HG02623 (cell line): ENCODE measurements at regions not wholly inside any gene's neighbourhood (a gene's known extent, or its start where the extent isn't known, plus 50 kb on each side); places are given as distances from the start of the nearest gene placed in this dataset.

ENCODE experiments used
- ATAC-seq: cut with Tn5 transposase; IDR thresholded peaks from one replicate; pipeline ENCODE4 v1.9.1; 2021; ENCODE audit warnings: moderate library complexity; ENCODE audit not compliant: unreplicated experiment

DNA sequence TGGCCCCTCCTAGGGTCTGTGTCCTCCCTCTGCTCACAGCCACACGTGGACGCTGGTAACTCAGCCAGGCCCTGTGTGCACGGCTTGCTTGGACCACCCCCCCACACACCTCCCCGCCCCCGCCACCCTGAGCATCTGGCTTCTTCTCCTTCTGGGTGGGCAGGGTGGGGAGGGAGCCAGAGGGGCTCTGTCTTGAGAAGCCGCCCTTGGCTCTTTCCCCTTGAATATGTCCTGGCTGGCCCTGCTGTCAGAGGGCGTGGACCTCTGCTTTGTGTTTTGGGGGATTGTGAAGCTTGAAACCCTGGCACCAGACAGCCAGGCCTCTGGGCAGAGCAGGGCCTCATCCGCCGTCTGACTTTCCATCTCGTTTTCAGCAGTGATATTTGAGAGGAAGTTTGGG lies 72.1 kb downstream of the GLI2 start:
- ATAC-seq: no peak

DNA sequence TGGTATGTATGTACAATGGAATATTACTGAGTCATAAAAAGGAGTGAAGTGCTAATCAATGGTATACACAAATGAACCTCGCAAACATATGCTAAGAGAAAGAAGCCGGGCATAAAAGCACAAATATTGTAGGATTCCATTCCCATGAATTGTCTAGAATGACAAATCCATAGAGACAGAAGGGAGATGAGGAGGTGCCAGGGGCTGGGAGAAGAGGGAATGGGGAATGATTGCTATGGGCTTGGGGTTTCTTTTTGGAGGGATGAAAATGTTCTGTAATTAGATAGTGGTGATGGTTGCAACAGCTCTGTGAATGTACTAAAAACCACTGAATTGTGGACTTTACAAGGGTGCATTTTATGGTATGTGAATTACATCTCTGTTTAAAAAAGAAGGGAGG lies 73.5 kb downstream of the GLI2 start:
- ATAC-seq: no peak

DNA sequence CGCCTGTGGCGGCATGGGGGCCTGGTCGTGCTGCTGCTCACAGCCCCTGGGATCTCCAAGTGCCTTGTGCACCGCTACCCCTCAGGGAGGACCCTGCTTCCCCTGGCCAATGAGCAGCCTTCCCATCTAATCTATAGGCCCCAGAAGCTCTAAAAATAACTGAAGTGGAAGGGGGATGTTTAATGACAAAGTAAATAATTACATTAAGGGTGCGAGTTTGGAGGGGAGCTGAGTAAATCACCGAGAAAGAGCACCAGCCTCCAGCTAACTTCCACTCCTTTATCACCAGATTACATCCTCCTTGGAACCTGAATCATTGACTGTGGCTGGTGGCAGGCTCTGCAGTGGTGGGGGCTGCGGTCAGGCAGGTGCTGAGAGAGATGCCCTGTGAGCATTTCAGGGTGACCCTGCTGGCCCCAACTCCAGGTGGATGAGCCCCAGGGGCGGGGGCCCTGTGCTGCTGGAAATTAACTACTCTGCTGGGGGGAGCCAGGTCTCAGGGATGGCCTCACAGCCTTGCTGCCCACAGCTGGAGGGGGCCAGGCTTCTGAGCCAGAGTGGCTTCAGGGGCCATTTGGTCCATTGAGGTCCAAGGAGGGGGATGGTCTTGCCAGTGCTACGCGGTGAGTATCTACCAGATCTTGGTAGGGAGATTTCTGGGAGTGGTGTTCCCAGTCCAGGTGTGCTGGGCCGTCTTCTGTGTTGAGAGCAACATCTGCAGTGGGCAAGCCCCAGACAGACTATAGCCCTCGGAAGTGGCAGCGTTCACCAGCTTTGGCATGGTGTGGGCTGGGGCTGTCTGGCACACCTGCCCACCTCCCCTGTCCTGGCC lies 74.2 kb downstream of the GLI2 start:
- no peak for ATAC-seq

DNA sequence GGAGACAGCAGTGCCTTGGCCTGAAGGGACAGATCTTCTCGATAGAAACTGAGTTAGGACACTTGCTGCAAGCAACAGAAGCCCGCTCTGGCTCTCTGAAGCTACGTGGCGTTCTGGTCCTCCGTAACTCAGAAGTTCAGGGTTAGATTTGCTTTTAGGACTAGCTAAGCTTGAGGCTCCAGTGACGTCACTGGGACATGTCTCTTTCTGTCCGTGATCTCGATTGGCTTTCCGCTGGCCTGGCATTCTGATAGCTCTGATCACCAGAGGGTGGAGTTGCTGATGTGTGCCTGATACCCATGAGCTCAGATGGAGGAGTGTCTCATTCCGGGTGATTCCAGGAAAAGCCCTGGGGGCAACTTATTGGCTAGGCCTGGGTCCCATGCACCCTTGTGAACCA lies 75.0 kb downstream of the GLI2 start:
- no peak for ATAC-seq

DNA sequence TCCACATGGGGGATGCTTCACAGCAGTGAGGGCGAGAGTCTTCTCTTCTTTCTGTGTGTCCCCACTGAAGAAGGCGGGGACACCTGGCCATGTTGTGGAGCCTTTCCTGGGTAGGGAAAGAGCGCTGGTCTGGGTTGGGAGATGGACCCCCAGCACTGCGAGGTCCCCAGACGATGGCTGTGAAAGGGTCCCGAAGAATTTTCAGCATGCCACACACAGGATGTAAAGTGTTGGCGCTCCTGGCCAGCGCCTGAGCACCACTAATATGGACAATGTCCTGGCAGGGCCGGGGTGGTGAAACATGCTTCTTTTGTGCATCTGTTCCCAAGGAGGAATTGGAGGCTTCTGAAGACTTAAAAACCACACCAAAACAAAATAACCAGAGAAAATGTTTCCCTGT lies 77.2 kb downstream of the GLI2 start:
- no peak for ATAC-seq

DNA sequence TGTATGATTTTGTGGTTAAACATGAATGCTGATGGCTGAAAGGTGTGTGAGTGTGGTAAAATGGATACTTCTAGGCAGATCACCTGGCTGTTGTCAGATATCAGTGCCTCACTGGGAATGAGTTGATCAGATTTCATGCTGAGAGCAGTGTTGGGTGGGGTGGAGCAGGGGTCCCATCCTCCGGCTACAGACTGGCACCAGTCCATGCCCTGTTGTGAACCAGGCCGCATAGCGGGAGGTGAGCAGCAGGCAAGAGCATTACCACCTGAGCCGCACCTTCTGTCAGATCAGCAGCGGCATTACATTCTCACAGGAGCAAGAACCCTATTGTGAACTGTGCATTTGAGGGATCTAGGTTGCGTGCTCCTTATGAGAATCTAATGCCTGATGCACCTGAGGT lies 78.7 kb downstream of the GLI2 start:
- ATAC-seq: no peak

DNA sequence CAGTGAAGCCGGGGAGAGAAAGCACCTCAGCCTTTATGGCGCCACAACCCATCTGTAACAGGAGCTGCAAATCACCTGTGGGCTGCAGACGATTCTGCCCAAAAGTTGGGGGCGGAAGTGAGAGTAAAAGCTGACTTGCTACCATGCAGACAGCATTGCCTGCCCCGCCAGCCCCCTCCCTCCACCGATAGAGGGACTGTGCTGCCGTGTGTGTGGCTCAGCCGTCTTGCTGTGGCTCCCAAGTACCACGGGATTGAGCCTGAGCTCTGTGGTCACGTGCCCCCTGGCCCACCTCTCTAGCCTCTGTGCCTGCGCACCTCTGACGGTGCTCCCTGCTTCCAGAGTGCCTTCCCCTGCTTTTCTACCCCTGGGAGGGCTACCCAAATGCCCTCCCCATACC lies 79.6 kb downstream of the GLI2 start:
- no peak for ATAC-seq

DNA sequence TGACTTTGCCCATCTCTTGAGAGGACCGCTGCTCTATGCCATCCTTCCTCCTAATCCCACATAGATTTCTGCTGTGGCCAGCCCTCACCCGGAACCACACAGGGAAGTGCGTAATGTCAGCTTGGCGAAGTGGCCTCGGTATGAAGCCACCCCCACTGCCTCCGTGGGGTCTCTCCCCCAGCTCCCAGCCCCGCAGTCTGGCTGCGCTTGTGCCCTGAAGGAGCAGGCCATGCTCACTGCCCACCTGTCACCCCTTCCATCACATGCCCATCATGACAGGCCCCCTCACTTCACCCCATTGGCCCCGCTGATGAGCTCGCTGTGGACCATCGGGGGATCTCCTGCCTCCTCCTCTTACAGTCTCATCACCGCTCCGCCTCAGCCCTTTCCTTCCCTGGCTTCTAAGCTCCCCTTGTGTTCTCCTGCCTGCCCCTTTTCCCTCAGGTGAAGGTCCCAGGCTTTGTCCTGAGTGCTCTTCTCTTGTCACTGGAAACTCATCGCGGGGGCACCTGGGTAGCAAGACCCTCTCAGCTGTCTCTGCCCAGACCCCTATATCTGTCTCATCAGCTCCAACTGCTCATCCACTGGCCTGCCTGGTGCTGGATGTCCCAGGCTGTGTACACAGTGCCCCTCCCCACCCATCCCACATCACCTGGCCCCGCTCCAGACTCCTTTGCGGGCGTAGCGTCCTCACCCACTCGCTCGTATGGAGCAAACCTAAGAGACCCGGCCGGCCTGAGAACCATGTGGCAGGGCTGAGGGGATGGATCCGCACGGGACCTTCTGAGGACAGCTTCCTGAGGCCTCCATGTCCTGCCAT lies 81.7 kb downstream of the GLI2 start:
- ATAC-seq: no peak

DNA sequence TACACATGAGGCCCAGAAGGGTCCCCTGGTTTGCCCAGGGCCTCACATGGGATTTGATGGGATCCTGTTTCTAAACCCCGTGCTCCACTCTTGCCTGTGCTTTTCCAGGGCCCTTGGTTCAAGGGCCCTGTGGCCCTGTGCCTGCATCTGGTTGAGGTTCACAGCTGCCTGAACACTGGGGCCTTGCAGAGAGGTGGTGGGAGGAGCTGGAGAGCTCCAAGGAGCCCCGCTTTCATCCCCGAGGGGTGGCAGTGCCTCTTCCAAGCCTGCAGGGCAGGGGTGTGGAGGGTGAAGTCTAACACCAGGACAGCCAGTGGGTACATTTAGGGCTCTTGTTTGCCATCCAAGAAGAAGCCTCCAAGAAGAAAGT lies 82.3 kb downstream of the GLI2 start:
- no peak for ATAC-seq

DNA sequence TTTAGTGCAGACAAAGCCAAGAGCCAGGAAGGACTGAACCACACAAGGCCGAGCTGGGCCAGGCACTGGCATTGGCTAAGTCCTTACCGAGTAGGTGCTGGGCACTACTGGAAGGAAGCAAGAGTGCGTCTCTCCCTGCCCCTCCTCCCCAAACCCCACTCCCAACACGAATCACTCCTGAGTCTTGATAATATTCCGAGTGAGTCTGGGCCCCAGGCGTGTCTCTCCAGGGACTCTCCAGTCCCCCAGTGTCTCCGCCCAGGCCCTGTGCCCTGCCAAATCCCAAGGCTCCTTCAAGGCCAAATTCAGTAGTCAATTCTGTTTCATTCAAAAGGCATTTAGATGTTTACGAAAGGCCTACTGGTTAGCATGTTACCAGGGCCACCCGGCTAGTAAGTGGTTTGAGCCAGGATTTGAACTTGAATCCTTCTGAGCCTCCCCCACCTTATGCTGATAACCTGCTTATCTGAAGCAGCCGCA lies 82.8 kb downstream of the GLI2 start:
- no peak for ATAC-seq

DNA sequence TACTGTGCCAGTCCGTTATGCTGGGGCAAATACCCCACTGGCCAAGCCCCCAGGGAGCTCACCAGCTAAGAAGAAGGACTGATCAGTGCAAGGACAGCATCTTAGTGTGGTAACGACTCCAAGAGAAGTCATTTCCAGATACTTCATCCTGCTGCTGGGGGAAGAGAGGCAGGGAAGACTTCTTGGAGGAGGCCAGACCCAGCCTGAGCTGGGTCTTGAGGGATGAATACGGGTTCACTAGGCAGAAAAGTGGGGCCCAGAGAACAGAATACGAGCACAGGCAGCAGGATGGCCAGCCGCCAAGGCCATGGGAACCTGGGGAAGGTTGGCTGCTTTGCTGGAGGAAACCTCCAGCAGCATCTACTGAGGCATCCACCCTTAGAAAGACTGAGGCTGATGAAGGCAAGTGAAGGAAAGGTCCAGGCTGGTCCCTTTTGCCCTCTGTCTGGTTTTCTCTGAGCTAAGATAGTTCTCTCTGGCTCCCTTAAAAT lies 84.1 kb downstream of the GLI2 start:
- no peak for ATAC-seq

DNA sequence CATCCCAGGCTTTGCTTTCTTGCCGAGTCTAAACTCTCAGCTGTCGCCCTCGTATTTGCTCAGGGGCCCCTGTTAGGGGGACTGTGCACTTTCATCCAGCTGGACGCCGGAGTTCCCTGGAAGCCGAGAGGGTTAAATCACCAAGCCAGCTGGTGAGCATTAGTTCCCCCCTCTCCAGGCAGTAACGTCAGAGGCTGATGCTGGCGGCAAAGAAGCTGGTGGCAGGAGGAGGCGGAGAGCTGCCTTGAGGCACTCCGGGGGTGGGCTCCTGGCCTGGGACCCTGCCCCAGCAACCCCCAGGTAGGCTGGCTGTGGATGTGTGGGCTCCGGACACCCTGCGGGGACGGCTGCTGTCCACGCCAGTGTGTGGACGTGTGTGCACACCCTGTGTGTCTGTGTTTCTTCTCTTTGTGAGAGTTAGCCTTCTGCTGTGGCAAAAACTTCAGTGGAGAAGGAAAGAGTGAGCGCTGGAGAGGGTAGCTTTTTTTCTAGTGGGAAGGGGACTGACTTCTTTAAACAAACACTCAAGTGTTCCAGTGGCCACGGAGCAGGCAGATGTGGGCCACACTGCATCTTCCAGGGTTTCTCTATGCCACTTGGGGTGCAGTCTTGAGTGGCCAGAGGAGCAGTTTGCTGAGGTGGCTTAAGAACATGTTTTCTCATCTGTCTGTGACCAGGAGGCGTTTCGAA lies 84.7 kb downstream of the GLI2 start:
- ATAC-seq: no peak

DNA sequence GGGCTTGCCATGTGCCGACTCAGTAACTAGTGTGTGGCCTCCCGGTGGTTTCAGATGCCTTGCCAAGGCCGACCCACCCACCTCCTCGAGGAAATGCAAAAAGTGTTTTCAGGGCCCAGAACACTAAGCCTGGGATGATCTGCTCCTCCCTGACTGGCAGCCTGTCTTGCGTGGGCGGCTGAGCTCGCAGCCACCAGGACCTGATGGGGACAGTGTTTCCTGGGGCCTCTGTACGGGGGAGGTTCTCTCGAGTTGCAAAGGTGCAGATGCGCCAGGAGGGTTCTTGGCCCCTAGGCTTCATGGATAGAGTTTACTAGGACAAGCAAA lies 85.2 kb downstream of the GLI2 start:
- ATAC-seq: no peak

DNA sequence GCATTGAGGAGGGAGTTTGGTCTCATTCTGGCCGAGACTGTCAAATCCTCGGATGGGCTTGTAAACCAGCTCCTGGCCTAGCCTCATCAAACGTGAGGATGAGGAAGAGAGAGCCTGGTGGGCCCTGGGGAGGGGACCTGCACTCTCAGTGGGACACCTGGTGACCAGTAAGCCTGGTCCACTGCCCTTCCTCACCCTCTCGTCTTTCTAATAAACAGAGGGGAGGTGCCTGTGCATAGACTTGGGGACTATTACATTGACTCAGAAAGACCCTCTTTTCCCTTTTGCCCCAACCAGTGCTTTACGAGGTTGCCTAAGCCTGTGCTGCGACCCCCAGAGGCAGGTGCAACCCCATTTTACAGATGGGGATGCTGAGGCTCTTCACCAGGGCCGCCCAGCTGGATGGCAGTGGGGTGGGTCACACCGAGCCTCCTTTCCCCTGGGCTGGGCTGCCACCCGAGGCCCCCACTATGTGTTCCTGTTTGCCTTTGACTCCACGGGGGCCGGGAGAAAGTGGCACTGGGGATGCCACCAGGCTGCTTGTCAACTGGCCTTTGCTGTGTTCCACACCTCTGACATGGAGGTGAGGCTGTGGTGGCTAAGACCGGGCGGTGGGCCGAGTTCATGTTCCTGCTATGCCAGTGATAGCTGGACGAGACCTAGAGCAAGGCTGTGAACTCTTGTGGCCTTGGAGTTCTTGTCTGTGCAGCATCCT lies 85.9 kb downstream of the GLI2 start:
- ATAC-seq: no peak

DNA sequence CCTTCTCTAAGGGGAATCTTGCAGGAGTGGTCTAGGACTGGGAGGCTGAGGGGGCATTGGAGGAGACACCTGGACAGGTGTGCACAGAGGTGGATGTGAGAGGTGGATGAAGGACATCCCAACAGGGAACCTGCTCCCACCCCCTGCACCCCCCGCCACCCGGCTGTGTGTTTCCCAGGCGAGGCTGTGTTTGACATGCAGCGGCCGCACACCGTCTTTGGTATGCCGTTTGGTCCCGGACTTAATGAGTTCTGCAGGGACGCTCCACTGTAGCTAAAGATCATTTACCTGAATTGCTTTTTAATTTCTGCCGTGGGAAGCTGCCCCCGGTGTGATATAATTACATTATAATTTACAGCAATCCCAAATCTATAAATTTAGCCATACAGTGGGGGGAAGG lies 87.3 kb downstream of the GLI2 start:
- no peak for ATAC-seq

DNA sequence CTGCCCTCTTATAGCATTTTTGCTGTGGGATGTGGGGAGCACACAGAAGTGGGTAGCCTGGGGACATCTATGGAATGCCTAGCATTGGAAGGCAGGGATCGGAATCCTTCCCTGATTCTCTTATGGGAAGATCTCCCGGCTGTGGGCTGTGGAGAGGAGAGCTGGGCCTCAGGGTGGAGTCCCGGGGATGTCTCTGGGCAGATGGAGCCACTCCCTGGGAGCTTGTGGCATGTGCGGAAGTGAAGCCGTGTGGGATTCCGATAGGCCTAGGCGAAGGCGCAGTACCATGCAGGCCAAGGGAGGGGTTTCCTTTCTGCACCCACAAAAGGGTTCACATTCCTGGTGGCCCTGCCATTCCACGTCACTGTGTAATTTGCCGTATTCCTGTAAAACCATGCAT lies 87.9 kb downstream of the GLI2 start:
- no peak for ATAC-seq

DNA sequence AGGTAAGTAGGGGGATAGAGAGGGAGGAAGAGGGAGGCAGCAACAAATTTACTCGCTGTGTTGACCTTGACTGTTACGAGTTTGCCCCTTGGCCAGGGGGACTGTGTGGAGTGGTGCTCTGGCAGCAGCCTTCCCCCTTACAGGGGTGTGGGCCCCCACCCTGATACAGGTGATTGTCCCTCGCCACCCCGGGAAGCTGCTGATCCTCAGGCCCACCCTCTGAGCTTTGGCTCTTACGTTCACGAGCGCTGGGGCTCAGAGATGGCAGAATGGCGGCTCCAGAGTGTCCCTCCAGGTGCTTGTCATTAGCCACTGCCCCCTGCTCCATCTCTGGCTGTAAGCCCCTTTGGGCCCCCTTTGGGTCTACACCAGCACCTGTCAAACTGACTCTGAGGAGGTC lies 88.6 kb downstream of the GLI2 start:
- ATAC-seq: no peak

DNA sequence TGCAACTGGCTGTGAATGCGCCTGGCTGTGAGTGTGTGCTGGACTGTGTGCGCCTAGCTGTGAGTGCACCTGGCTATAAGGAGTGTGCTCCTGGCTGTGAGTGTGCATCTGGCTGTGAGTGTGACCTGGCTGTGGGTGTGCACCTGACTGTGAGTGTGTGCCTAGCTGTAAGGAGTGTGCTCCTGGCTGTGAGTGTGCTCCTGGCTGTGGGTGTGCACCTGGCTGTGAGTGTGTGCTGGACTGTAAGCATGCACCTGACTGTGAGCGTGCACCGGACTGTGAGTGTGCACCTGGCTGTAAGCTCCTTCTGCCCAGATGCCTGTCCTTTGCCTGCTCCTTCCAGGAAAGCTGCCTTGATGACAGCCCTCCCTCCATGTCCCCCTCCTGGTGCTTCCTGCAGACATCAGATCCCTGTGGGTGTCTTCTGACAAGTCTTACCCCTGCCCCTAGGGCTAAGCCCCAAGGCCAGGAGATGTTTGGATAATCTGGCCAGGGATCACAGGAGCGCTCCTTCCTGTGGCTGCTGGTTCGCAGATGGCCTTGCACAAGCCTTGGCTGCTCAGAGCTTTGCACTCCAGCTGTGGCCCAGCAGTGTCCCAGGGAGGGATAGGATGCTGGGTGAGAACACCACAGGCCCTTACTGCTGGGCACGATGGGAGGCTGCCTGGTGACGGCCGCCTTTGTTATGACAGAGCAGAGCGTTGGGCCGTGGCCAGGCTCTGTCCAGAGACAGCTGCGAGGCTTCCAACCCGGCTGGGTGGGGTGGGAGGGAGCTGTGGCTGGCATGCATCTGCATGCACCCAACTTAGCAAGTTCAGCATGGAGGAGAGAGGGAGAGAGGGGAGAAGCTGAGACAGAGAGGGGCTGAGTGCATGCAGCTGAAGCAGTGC lies 89.9 kb downstream of the GLI2 start:
- no peak for ATAC-seq

DNA sequence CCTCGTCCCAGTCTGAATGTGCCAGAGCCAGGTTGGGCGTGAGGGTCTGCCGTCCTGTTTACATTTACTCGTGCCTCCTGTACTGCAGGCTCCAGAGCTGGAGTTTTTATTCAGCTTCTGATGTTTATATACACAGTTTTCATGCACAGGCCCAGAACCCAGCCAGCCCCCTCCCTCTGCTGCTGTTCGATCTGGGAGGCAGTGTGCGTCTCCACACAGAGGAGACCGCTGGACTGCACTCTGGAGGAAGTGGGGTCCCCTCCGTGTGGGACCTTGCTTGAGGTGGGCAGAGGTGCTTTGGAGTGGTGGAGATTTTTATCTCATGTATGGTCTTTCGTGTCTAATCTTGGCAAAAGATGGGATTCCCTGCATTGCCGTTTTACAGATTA lies 90.6 kb downstream of the GLI2 start:
- ATAC-seq: no peak
